ENCODE measurements at regions not wholly inside any gene's neighbourhood (a gene's known extent, or its start where the extent isn't known, plus 50 kb on each side); places are given as distances from the start of the nearest gene placed in this dataset.

- DNase-seq (ENCODE audit: extremely low spot score): no peak
- no peaks in the 10 kb centered on the region for H3K9me3 ChIP-seq
- H3K36me3 ChIP-seq: no peaks in the 10 kb centered on the region
- intact Hi-C loops (cut with DNase I): no loop called here
- no peaks in the 10 kb centered on the region for H3K4me1 ChIP-seq
- no peaks in the 10 kb centered on the region for H3K27me3 ChIP-seq
- no peak overlapping the region for H3K27ac ChIP-seq (replicated peaks in 1 of 4)
- H3K4me3 ChIP-seq: no peak overlapping the region
- 76% methylated on average over 5 of the region's 5 CpGs for WGBS
- TF ChIP-seq POLR2A (IDR thresholded peaks at IDR 0.05; ENCODE audit: low read depth) (no peak), CTCF (IDR thresholded peaks at IDR 0.05) (no peak), EP300 (IDR thresholded peaks at IDR 0.05) (no peak), POLR2AphosphoS5 (IDR thresholded peaks at IDR 0.05) (no peak)
Observed at GRCh38 chr2:137826373-137827372, 137.6 kb upstream of the HNMT start.

DNA sequence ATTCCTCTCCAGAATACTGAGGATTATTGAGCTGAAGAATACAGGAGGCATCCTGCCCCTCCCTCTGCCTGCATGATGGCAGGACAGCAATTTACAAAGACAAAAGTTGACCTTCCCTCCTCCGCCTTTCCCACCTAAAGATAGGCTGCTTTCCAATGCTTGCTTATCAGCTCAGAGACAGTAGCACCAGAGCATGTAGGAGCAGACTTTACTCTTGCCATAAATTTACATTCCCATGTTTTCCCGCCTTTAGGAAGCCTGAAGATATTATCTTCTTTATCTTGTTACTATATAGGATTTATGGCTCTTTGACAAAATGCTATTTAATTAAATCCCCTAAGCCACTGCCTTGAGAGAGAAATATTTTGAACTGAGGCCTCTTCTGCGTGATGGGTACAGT, 135.6 kb upstream of the HNMT start:
- Histone ChIP-seq H3K4me1 (no peaks in the 10 kb centered on the region), H3K9me3 (no peaks in the 10 kb centered on the region), H3K27ac (replicated peaks in 1 of 4) (no peak overlapping the region), H3K4me3 (no peak overlapping the region), H3K27me3 (no peaks in the 10 kb centered on the region), H3K36me3 (no peaks in the 10 kb centered on the region)
- DNase-seq (ENCODE audit: extremely low spot score): no peak
- 79% methylated on average over 3 of the region's 3 CpGs for WGBS
- TF ChIP-seq POLR2AphosphoS5 (IDR thresholded peaks at IDR 0.05) (no peak), POLR2A (IDR thresholded peaks at IDR 0.05; ENCODE audit: low read depth) (no peak), CTCF (IDR thresholded peaks at IDR 0.05) (no peak), EP300 (IDR thresholded peaks at IDR 0.05) (no peak)
- intact Hi-C loops (cut with DNase I): no loop called here

- Histone ChIP-seq H3K36me3 (no peaks in the 10 kb centered on the region), H3K27ac (replicated peaks in 1 of 4) (no peak overlapping the region), H3K27me3 (no peaks in the 10 kb centered on the region), H3K4me3 (no peak overlapping the region), H3K9me3 (no peaks in the 10 kb centered on the region), H3K4me1 (no peaks in the 10 kb centered on the region)
- intact Hi-C loops (cut with DNase I): no loop called here
- WGBS: 66% methylated on average over 2 of the region's 2 CpGs
- TF ChIP-seq CTCF (IDR thresholded peaks at IDR 0.05) (no peak), EP300 (IDR thresholded peaks at IDR 0.05) (no peak)
- DNase-seq (ENCODE audit: extremely low spot score): no peak
Observed at GRCh38 chr2:137829251-137829650, 135.0 kb upstream of the HNMT start.

DNA sequence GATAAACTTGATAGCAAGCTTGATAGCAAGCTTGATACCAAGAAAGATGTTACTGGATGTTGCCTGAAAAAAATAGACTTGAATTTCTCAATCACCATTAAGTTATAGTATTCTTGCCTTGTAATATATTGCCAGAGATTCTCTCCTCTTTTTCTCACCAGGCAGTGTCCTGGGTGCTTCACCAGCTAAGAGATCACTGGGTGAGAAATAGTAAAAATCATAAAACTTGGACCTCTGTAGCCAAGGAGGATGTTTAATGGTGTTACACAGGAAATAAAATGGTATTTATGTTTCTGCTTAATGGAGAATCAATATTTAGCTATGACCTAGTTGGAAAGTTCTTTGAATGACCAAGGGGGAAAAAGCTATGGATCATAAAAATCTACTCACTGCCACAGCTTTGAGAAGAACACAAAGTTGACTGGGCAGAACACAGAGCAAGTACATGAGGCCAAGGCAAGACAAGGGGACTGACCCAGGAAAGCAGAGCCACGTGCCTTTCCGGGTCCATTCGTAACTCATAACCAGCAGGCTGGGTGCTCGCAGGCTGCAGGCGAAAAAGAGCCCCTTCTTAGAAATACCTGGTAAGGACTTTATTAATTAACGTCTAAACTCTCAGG, 129.4 kb upstream of the HNMT start:
- intact Hi-C loops (cut with DNase I): loop anchor here (5.0 kb wide), 2 partner anchors 368 to 1413 kb away; no protein-coding TSS in a partner anchor

More for the DNA sequence above, 129.4 kb upstream of the HNMT start:
- no peak for DNase-seq (ENCODE audit: extremely low spot score)
- Histone ChIP-seq H3K36me3 (no peaks in the 10 kb centered on the region), H3K27ac (replicated peaks in 1 of 4) (no peak overlapping the region), H3K4me3 (no peak overlapping the region), H3K4me1 (no peaks in the 10 kb centered on the region), H3K27me3 (no peaks in the 10 kb centered on the region), H3K9me3 (no peaks in the 10 kb centered on the region)
- 91% methylated on average over 6 of the region's 6 CpGs for whole genome bisulfite sequencing
- no peak for TF ChIP-seq POLR2A (IDR thresholded peaks at IDR 0.05; ENCODE audit: low read depth)
- no peak for TF ChIP-seq CTCF (IDR thresholded peaks at IDR 0.05)
- TF ChIP-seq EP300 (IDR thresholded peaks at IDR 0.05): no peak
- no peak for TF ChIP-seq POLR2AphosphoS5 (IDR thresholded peaks at IDR 0.05)
